ENCODE measurements at regions not wholly inside any gene's neighbourhood (a gene's known extent, or its start where the extent isn't known, plus 50 kb on each side); places are given as distances from the start of the nearest gene placed in this dataset.

- TF ChIP-seq CTCF (conservative IDR thresholded peaks at IDR 0.05; ENCODE audit: low read depth in 2 of 2) (no peak), POLR2AphosphoS5 (IDR thresholded peaks at IDR 0.05; ENCODE audit: low read depth) (no peak), EZH2 (IDR thresholded peaks at IDR 0.05; ENCODE audit: low read depth, unreplicated experiment) (no peak), REST (IDR thresholded peaks at IDR 0.05; ENCODE audit: unreplicated experiment) (no peak), ZNF331 (CRISPR knock-in tag; IDR thresholded peaks at IDR 0.05; ENCODE audit: low read depth) (no peak), CREB1 (CRISPR knock-in tag; IDR thresholded peaks at IDR 0.05; ENCODE audit: low read depth) (no peak), EZH2phosphoT487 (IDR thresholded peaks at IDR 0.05; ENCODE audit: unreplicated experiment) (no peak), STAT1 (IDR thresholded peaks at IDR 0.05; ENCODE audit: unreplicated experiment) (no peak)
Observed at GRCh38 chr15:87193481-87193880, 1063.1 kb downstream of the NTRK3 start (continued).

DNA sequence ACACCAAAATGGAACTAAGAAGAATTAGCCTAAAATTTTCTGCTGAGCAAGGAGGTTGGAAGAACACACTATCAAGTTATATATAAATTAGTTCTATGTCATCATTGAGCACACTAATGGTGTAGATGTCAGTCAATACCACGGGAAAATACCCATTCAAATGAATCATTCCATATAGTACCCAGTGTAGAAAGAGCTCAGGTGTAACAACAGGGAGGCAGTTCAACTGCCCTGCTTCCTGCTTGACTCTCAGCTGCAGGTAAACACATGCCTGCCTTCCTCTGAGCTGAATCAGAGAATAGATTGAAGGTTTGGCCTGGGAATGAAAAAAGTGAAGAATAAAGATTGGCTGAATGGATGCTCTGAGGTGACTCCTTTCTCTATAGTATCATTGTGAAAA lies 1088.0 kb downstream of the AGBL1 start:
- no peaks in the 10 kb centered on the region for H3K36me3 ChIP-seq (ENCODE audit: insufficient read depth)
- no peak overlapping the region for H3K27ac ChIP-seq (ENCODE audit: low read depth)
- DNase-seq (ENCODE audit: low spot score) (no peak), ATAC-seq (no peak)
- H3K4me2 ChIP-seq, result no peak overlapping the region
- no peaks in the 10 kb centered on the region for H3K27me3 ChIP-seq (ENCODE audit: insufficient read depth)
- H3K79me2 ChIP-seq (replicated peaks; ENCODE audit: insufficient read depth), result no peaks in the 10 kb centered on the region
- Mint-ChIP-seq H3K36me3 (ENCODE audit: low read depth) (no peaks in the 10 kb centered on the region), H3K4me1 (no peaks in the 10 kb centered on the region), H3K4me3 (no peak overlapping the region), H3K9me3 (no peaks in the 10 kb centered on the region), H3K27ac (no peak overlapping the region), H3K27me3 (ENCODE audit: insufficient read depth, low read depth, poor library complexity) (no peaks in the 10 kb centered on the region)
- no peaks in the 10 kb centered on the region for H3F3A ChIP-seq (replicated peaks; ENCODE audit: low read depth)
- H4K20me1 ChIP-seq (replicated peaks; ENCODE audit: insufficient read depth), result no peaks in the 10 kb centered on the region
- no peak overlapping the region for H3K4me3 ChIP-seq
- peaks cover 3% of the 10 kb centered on the region; the same call in 1 of the 2 replicates for H3K9me2 ChIP-seq (ENCODE audit: insufficient read depth)
- H2AFZ ChIP-seq, result no peak overlapping the region
- H3K4me1 ChIP-seq (ENCODE audit: insufficient read depth), result no peaks in the 10 kb centered on the region
- TF ChIP-seq NANOG (IDR thresholded peaks at IDR 0.05; ENCODE audit: borderline replicate concordance) (no peak), ZNF114 (CRISPR knock-in tag; IDR thresholded peaks at IDR 0.05) (no peak), REST (IDR thresholded peaks at IDR 0.05; ENCODE audit: unreplicated experiment) (no peak), JUNB (IDR thresholded peaks at IDR 0.05; ENCODE audit: unreplicated experiment) (no peak), STAT1 (IDR thresholded peaks at IDR 0.05; ENCODE audit: unreplicated experiment) (no peak), ETS1 (IDR thresholded peaks at IDR 0.05) (no peak), POLR2AphosphoS5 (IDR thresholded peaks at IDR 0.05; ENCODE audit: low read depth) (no peak)
